ENCODE measurements at regions not wholly inside any gene's neighbourhood (a gene's known extent, or its start where the extent isn't known, plus 50 kb on each side); places are given as distances from the start of the nearest gene placed in this dataset.

DNA sequence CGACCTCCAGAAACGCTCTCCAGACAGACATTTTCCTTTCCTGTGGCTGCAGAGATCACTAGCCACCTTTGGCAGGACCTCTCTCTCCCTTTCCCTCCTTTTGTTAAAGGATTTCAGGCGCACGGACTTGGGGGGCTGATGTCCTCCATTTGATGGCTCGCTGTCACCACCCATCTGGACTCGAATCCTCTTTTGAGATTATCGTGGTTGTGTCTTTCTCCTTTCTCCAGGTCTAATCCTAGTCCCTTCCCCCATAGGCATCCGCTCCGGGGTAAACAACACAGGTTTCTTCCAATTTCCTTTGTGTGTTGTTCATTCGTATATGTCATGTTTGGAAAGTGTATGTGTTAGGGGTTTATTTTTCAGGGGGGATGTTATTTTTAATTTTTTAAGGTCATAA, 56.7 kb upstream of the SLC24A4 start:
- POLR2A ChIA-PET = no interaction called here
- no peak for DNase-seq (ENCODE audit: low read depth, low spot score)

More for the DNA sequence above, 56.7 kb upstream of the SLC24A4 start:
- CTCF ChIA-PET = no interaction called here
- H3K4me3 ChIP-seq (ENCODE audit: low read depth, low read length) = no peak overlapping the region
- TF ChIP-seq, protein P1, sequence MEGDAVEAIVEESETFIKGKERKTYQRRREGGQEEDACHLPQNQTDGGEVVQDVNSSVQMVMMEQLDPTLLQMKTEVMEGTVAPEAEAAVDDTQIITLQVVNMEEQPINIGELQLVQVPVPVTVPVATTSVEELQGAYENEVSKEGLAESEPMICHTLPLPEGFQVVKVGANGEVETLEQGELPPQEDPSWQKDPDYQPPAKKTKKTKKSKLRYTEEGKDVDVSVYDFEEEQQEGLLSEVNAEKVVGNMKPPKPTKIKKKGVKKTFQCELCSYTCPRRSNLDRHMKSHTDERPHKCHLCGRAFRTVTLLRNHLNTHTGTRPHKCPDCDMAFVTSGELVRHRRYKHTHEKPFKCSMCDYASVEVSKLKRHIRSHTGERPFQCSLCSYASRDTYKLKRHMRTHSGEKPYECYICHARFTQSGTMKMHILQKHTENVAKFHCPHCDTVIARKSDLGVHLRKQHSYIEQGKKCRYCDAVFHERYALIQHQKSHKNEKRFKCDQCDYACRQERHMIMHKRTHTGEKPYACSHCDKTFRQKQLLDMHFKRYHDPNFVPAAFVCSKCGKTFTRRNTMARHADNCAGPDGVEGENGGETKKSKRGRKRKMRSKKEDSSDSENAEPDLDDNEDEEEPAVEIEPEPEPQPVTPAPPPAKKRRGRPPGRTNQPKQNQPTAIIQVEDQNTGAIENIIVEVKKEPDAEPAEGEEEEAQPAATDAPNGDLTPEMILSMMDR (IDR thresholded peaks at IDR 0.05; ENCODE audit: insufficient read depth, low read length, missing control alignments) = no peak

Data from AG04449 (cell line).